K562 (cell line): ENCODE measurements at regions not wholly inside any gene's neighbourhood (a gene's known extent, or its start where the extent isn't known, plus 50 kb on each side); places are given as distances from the start of the nearest gene placed in this dataset.

Experiments
- BMI1 ChIP-seq: fragments of 150-350 bp; IDR thresholded peaks from 2 replicates; pipeline ENCODE4 v1.6.1; 2014; ENCODE audit warnings: low read length
- HDAC3 ChIP-seq: fragments of 450-650 bp; IDR thresholded peaks from 2 replicates; pipeline ENCODE4 v1.6.1; 2018; ENCODE audit warnings: borderline replicate concordance, mild to moderate bottlenecking, moderate library complexity; ENCODE audit not compliant: partially characterized antibody
- HDAC6 ChIP-seq: IDR thresholded peaks from 2 replicates; pipeline ENCODE4 v1.6.1; 2012; ENCODE audit warnings: low read depth, mild to moderate bottlenecking, control low read depth, inconsistent platforms, low read length, moderate library complexity
- POLR2A ChIP-seq: fragments of 450-650 bp; conservative IDR thresholded peaks from 2 replicates; pipeline ENCODE4 v1.6.1; 2016
- RBFOX2 ChIP-seq: fragments of 200-400 bp; formaldehyde crosslinking; IDR thresholded peaks from 2 replicates; pipeline ENCODE4 v1.6.1; 2017; ENCODE audit warnings: low read depth, mild to moderate bottlenecking, low read length, moderate library complexity
- ZNF785 ChIP-seq: fragments of 250-450 bp; sonication (Bioruptor Pico); IDR thresholded peaks from 2 replicates; pipeline ENCODE4 v1.4.0; 2020; ENCODE audit warnings: mild to moderate bottlenecking
- TF ChIP-seq, protein P1 (sequence below), 3 experiments: IDR thresholded peaks in 2 of 3; conservative IDR thresholded peaks in 1 of 3; 2 replicates each; pipeline ENCODE4 v1.5.1; 2011 to 2012; ENCODE audit warnings: low read length in 3 of 3, mild to moderate bottlenecking in 3 of 3, control low read depth in 2 of 3, improper control_type of control experiment in 1 of 3, inconsistent platforms in 1 of 3, low read depth in 1 of 3, mixed read lengths in 1 of 3, moderate library complexity in 1 of 3; ENCODE audit not compliant: insufficient read depth in 2 of 3

- TF ChIP-seq, protein P1, sequence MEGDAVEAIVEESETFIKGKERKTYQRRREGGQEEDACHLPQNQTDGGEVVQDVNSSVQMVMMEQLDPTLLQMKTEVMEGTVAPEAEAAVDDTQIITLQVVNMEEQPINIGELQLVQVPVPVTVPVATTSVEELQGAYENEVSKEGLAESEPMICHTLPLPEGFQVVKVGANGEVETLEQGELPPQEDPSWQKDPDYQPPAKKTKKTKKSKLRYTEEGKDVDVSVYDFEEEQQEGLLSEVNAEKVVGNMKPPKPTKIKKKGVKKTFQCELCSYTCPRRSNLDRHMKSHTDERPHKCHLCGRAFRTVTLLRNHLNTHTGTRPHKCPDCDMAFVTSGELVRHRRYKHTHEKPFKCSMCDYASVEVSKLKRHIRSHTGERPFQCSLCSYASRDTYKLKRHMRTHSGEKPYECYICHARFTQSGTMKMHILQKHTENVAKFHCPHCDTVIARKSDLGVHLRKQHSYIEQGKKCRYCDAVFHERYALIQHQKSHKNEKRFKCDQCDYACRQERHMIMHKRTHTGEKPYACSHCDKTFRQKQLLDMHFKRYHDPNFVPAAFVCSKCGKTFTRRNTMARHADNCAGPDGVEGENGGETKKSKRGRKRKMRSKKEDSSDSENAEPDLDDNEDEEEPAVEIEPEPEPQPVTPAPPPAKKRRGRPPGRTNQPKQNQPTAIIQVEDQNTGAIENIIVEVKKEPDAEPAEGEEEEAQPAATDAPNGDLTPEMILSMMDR (IDR thresholded peaks at IDR 0.05 in 2 of 3, conservative IDR thresholded peaks at IDR 0.05 in 1 of 3; ENCODE audit: insufficient read depth in 2 of 3, low read depth in 1 of 3, low read length in 3 of 3): no peak
- TF ChIP-seq ZNF785 (CRISPR knock-in tag) (no peak), BMI1 (no peak), HDAC3 (no peak), POLR2A (no peak), RBFOX2 (no peak), HDAC6 (no peak)
Observed at GRCh38 chr19:27918818-27919217, 1294.1 kb downstream of the UQCRFS1 start.
